ENCODE measurements at regions not wholly inside any gene's neighbourhood (a gene's known extent, or its start where the extent isn't known, plus 50 kb on each side); places are given as distances from the start of the nearest gene placed in this dataset.

DNA sequence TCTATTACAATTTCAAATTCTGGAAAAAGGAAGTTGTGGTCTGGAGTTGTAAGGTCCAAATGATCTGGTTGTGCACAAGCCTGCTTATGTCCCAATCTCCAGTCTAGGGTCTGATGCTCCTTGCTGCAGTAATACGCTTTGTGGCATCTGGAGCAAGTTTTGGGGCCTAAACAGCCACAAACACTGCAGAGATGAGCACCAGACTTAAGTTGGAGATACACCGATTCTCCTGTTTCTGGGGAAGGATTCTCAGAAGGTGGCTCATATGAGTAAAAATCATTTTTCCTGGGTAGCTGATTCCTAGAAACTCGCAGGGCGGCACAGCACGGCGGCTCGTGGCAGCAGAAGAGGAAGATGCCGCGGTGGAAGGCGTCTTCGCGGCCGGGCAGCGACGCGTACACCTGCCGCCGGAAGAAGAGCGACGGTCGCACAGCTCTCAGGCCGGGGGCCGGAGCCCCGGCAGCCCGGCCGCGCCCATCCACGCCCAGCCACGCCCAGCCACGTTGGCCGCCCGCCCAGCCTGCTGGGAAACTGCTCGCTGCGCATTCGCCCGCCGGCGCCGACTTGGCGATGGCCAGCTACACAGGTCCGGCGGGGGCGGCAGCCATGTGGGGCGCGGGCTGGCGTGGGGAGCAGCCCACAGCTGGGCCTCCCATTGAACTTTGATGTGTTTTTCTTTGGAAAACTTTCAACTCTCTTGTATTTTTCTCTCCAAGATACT is 129.0 kb downstream of the ASCL4 start:
- TF ChIP-seq, protein P1, sequence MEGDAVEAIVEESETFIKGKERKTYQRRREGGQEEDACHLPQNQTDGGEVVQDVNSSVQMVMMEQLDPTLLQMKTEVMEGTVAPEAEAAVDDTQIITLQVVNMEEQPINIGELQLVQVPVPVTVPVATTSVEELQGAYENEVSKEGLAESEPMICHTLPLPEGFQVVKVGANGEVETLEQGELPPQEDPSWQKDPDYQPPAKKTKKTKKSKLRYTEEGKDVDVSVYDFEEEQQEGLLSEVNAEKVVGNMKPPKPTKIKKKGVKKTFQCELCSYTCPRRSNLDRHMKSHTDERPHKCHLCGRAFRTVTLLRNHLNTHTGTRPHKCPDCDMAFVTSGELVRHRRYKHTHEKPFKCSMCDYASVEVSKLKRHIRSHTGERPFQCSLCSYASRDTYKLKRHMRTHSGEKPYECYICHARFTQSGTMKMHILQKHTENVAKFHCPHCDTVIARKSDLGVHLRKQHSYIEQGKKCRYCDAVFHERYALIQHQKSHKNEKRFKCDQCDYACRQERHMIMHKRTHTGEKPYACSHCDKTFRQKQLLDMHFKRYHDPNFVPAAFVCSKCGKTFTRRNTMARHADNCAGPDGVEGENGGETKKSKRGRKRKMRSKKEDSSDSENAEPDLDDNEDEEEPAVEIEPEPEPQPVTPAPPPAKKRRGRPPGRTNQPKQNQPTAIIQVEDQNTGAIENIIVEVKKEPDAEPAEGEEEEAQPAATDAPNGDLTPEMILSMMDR (IDR thresholded peaks at IDR 0.05; ENCODE audit: insufficient read depth, low read depth, low read length, missing control alignments) = no peak
- H3K4me3 ChIP-seq (ENCODE audit: low read depth, low read length) = peak overlapping the region; percentile 73
- peak; percentile 89 for DNase-seq (ENCODE audit: low read depth)

DNA sequence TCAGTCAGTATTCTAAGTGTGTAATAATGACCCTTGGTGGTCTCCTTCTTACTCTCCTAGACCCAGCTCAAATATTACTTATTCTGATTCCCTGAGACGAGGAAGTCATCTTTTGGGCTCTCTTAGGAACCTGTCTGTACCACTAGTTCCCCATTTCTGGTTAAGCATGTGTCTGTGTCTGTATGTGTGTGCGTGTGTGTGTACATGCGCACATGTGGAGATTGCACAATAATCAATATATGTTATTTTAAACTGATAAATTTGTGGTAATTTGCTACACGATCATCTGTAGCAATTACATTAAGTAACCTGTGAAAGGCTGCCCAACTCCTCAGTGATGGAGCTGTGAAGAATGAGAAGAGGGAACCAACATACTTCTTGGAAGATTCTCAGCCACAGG is 132.2 kb downstream of the ASCL4 start:
- H3K4me3 ChIP-seq (ENCODE audit: low read depth, low read length) = no peak overlapping the region
- TF ChIP-seq, protein P1 (IDR thresholded peaks at IDR 0.05; ENCODE audit: insufficient read depth, low read depth, low read length, missing control alignments) = no peak
- no peak for DNase-seq (ENCODE audit: low read depth)

DNA sequence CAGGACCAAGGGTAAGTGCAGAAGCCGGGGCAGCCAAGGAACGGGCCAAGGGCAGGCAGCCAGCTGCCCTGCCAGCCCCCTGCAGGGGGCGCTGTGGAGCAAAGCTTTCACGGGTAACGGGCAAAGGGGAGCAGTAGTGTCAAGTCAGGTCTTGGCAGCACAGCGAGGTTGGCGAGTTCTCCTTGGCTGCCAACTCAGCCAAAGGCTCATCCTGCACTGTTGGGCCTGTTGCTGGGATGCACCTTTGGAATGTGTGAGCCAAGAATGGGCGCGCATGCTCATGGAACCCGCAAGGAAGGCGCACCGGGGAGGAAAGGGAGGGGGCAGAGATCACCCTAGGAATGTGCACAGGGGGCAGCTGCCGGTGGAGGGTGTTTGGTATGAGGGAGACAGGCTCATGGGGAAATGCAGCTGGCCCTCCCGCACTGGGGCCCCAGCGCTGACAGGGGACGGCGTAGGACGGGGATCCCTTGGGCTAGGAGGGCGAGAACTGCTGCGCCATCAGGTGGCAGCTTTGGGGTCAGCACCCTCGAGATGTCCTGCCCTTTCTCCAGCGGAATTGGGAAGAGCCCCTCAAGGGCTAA is 138.0 kb downstream of the ASCL4 start:
- DNase-seq (ENCODE audit: low read depth) = peak; percentile 66
- H3K4me3 ChIP-seq (ENCODE audit: low read depth, low read length) = peak overlapping the region; percentile 44
- TF ChIP-seq, protein P1 (IDR thresholded peaks at IDR 0.05; ENCODE audit: insufficient read depth, low read depth, low read length, missing control alignments) = peak; percentile 96

DNA sequence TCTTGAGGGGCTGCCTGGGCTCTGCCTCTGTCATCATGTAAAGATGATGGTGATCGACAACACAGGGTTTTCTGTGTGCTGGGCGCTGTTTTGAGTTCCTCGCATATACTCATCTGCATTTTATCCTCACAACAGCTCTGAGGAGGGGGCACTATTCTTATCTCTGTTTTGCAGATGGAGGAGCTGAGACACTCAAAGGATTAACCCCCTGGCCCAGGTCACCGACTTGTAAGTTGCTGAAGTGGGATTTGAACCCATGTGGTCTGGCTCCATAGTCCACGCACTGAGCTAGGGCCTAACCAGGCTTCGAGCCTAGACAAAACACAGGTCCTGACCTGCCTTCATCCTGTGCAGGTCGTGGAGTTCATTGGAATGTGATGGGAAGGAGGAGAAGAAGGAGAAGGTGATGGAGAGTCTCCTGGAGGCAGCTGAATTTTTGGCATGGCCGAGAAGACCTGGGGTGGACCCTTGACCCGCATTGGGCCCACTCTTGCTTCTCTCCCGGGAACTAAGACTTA is 140.0 kb downstream of the ASCL4 start:
- TF ChIP-seq, protein P1 (IDR thresholded peaks at IDR 0.05; ENCODE audit: insufficient read depth, low read depth, low read length, missing control alignments) = no peak
- DNase-seq (ENCODE audit: low read depth) = no peak
- no peak overlapping the region for H3K4me3 ChIP-seq (ENCODE audit: low read depth, low read length)

DNA sequence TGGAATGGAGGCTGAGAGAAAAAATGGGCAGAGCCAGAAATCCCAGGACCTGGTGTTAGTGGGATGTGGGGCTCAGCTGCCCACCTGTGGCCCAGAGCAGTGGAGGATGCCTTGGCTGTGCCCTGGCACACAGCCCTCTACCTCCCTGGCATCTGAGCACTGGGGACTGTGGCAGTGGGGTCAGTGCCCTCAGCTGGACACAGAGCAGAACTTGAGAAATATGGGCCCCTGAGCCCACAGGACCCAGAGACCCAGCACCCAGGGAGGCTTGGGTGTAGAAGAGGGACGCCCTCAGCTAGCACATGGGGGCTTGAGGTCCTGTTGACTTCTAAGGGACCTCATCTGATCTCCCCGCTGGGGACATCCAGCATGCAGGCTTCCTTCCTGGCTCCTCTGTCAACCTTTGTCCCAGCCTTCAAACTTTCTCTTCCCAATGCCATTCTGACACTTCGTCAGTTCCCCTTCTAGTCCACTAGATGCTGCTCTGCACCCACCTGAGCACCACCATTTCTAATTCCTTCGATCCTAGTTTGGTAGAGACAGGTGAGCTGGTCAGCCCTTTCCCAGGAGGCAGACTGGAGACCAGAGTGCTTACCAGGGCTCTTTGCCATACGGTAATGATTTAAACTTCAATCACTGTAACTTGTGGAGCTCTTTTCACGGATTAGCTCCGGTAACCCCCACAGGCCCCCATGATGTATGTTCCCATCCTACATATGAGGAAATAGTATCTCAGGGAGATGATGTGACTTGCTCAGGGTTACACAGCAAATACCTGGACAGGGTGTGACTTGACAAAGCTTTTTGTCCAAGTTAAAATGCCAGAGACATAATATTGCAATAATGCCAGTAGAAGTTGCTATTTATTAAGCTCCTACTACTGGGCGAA is 143.7 kb downstream of the ASCL4 start:
- H3K4me3 ChIP-seq (ENCODE audit: low read depth, low read length) = no peak overlapping the region
- peak; percentile 51 for DNase-seq (ENCODE audit: low read depth)
- TF ChIP-seq, protein P1 (IDR thresholded peaks at IDR 0.05; ENCODE audit: insufficient read depth, low read depth, low read length, missing control alignments) = peak; percentile 88

DNA sequence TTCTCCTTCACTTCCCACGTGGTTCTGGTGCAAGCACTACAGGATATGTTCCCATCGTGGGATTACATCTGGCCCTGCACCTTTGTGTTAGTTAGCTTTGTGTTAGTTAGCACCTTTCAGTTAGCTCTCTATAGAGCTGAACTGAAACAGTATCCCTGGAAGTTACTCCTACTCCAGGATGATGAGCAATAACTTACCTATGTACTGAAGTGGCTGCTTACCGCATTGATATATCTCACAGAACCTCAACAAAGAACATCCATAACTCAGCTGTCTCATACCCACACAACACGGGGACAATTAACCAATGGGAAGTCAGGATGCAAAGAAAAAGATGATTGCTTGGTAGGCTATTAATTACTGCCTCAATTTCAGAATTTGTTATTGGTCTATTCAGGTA is 146.6 kb downstream of the ASCL4 start:
- no peak overlapping the region for H3K4me3 ChIP-seq (ENCODE audit: low read depth, low read length)
- no peak for DNase-seq (ENCODE audit: low read depth)
- TF ChIP-seq, protein P1 (IDR thresholded peaks at IDR 0.05; ENCODE audit: insufficient read depth, low read depth, low read length, missing control alignments) = no peak
